Activated CD8-positive, alpha-beta T cell treated with anti-CD3 and anti-CD28 coated beads for 36 hours (primary cell): ENCODE measurements at regions not wholly inside any gene's neighbourhood (a gene's known extent, or its start where the extent isn't known, plus 50 kb on each side); places are given as distances from the start of the nearest gene placed in this dataset.

Source experiments
- ATAC-seq: fragments of 200-7000 bp; cut with Tn5 transposase; one replicate; pipeline ENCODE4 v1.10.0; 2021; ENCODE audit warnings: mild to moderate bottlenecking, moderate library complexity
- CTCF ChIA-PET: fragments of 350-600 bp; sonication (Branson Sonifier 250); formaldehyde crosslinking; loops from one replicate; lab custom pipeline; 2021; ENCODE audit warnings: antibody characterized with exemption; lab: Charles Lee
- POLR2A ChIA-PET: fragments of 350-600 bp; sonication (Branson Sonifier 250); formaldehyde crosslinking; loops from one replicate; lab custom pipeline; 2021; ENCODE audit warnings: antibody characterized with exemption; lab: Charles Lee
- DNase-seq: peaks from one replicate; pipeline ENCODE4 v3.0.0-alpha.2; 2020
- H3K27ac Mint-ChIP-seq: one replicate; pipeline ENCODE4 v1.8.0; 2021; ENCODE audit warnings: mild to moderate bottlenecking, mixed read lengths
- H3K27me3 Mint-ChIP-seq: one replicate; pipeline ENCODE4 v1.8.0; 2021; ENCODE audit warnings: mixed read lengths
- H3K36me3 Mint-ChIP-seq: one replicate; pipeline ENCODE4 v1.8.0; 2021; ENCODE audit warnings: low read depth, mixed read lengths
- H3K4me1 Mint-ChIP-seq: one replicate; pipeline ENCODE4 v1.8.0; 2021; ENCODE audit warnings: low read depth, mixed read lengths
- H3K4me3 Mint-ChIP-seq: one replicate; pipeline ENCODE4 v1.8.0; 2021; ENCODE audit warnings: mild to moderate bottlenecking, moderate library complexity, mixed read lengths
- H3K9me3 Mint-ChIP-seq: one replicate; pipeline ENCODE4 v1.8.0; 2021; ENCODE audit warnings: mixed read lengths
- CTCF ChIP-seq: fragments of 200-600 bp; IDR thresholded peaks from one replicate; pipeline ENCODE4 v1.8.0; 2022; ENCODE audit warnings: antibody characterized with exemption, mild to moderate bottlenecking
- intact Hi-C: fragments of 100-400 bp; cut with micrococcal nuclease; formaldehyde crosslinking; loops from one replicate; pipeline ENCODE4 v1.10.0; 2022

- no peak for TF ChIP-seq CTCF
- intact Hi-C loops, result no loop called here
- CTCF ChIA-PET, result no interaction called here
- Mint-ChIP-seq H3K4me1 (no peaks in the 10 kb centered on the region), H3K9me3 (no peaks in the 10 kb centered on the region), H3K27ac (no peak overlapping the region), H3K36me3 (no peaks in the 10 kb centered on the region), H3K27me3 (peaks cover 2% of the 10 kb centered on the region), H3K4me3 (no peak overlapping the region)
- ATAC-seq (no peak), DNase-seq (no peak)
- POLR2A ChIA-PET, result no interaction called here
These were observed 233.3 kb upstream of the GRAMD2B start for GRCh38 chr5:126189862-126190261.

- Mint-ChIP-seq H3K27me3 (peaks cover 2% of the 10 kb centered on the region), H3K36me3 (no peaks in the 10 kb centered on the region), H3K4me1 (no peaks in the 10 kb centered on the region), H3K4me3 (no peak overlapping the region), H3K27ac (no peak overlapping the region), H3K9me3 (peaks cover under 1% of the 10 kb centered on the region)
- CTCF ChIA-PET, result interaction anchor here (0.6 kb wide), 1 partner anchor 46 kb away, joined by 3 read pairs; no protein-coding TSS in a partner anchor
- TF ChIP-seq CTCF, result no peak
- intact Hi-C loops, result no loop called here
- POLR2A ChIA-PET, result no interaction called here
- ATAC-seq (no peak), DNase-seq (no peak)
These were observed 231.0 kb upstream of the GRAMD2B start for GRCh38 chr5:126192226-126192625.

DNA sequence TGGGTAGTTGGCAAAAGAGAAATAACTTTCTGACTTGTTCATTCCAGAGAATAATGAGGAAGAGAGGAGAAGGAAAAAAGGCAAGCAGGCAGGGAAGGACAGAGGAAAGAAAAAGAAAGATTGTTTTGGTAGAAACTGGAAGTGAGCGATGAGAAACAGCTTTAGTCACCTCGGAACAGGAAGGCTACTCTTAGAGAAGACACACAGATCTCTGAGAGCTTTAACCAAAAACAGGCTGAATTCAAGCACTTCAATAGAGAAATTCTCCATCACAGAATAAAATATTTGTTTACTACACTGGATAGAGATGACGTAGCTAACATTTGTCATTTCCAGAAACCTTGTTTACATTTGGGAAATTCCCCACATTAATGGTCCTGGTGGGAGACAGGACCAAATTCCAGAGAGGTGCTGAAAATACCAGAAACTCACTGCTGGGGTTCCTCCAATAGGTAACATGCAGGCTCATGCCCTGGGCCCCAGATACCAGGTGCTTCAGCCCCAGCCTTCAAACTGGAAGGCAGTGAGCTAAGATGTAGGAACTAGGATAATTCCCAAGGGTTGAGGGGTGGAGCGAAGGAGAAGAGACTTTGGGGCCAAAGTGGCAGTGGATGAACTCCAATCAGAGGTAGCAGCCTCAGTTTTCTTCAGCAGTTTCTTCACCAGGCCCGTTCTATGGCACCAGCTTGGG is 227.7 kb upstream of the GRAMD2B start:
- Mint-ChIP-seq H3K9me3 (peaks cover 2% of the 10 kb centered on the region), H3K36me3 (no peaks in the 10 kb centered on the region), H3K4me1 (no peaks in the 10 kb centered on the region), H3K4me3 (no peak overlapping the region), H3K27ac (no peak overlapping the region), H3K27me3 (peaks cover 2% of the 10 kb centered on the region)
- ChIA-PET CTCF (no interaction called here), POLR2A (no interaction called here)
- no peak for TF ChIP-seq CTCF
- intact Hi-C loops, result no loop called here
- no peak for DNase-seq
- no peak for ATAC-seq

- intact Hi-C loops, result no loop called here
- TF ChIP-seq CTCF, result no peak
- ATAC-seq (no peak), DNase-seq (no peak)
- no peak overlapping the region for H3K27ac Mint-ChIP-seq
- no peaks in the 10 kb centered on the region for H3K27me3 Mint-ChIP-seq
- ChIA-PET POLR2A (no interaction called here), CTCF (no interaction called here)
- H3K36me3 Mint-ChIP-seq, result no peaks in the 10 kb centered on the region
- no peaks in the 10 kb centered on the region for H3K4me1 Mint-ChIP-seq
- H3K9me3 Mint-ChIP-seq, result peaks cover 2% of the 10 kb centered on the region
- no peak overlapping the region for H3K4me3 Mint-ChIP-seq
These were observed 224.7 kb upstream of the GRAMD2B start for GRCh38 chr5:126198531-126198930.

DNA sequence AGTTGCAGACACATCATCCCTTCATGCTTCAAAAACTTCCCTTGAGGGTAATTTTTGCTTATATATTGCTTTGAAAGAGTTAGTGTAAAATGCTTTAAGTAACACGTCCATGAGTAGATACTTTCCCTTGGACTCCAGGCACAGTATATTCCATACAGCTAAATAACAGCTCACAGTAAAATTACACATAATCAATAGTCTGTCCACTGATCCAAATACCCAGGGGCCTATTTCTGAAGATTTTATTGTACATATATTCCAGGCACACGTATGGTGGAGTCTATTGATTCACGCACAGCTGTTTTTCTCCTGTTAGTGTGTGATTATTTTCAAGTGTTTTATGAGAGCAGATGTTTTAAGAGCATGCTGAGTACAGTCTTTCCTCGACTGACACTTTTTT is 223.7 kb upstream of the GRAMD2B start:
- peaks cover 2% of the 10 kb centered on the region for H3K9me3 Mint-ChIP-seq
- no peak for ATAC-seq
- POLR2A ChIA-PET, result no interaction called here
- H3K36me3 Mint-ChIP-seq, result no peaks in the 10 kb centered on the region
- CTCF ChIA-PET, result no interaction called here
- no peaks in the 10 kb centered on the region for H3K27me3 Mint-ChIP-seq
- H3K27ac Mint-ChIP-seq, result no peak overlapping the region
- TF ChIP-seq CTCF, result no peak
- DNase-seq, result no peak
- intact Hi-C loops, result no loop called here
- no peak overlapping the region for H3K4me3 Mint-ChIP-seq
- no peaks in the 10 kb centered on the region for H3K4me1 Mint-ChIP-seq
